Activated CD4-positive, alpha-beta T cell treated with anti-CD3 and anti-CD28 coated beads, Interleukin-2, amount 10 ng/mL, durations not matched to agents 24 days and 14 days (primary cell): ENCODE measurements at regions not wholly inside any gene's neighbourhood (a gene's known extent, or its start where the extent isn't known, plus 50 kb on each side); places are given as distances from the start of the nearest gene placed in this dataset.

Experiments
- DNase-seq: peaks from one replicate; pipeline ENCODE4 v3.0.0; 2022
- H3K27ac Mint-ChIP-seq: one replicate; pipeline ENCODE4 v1.8.0; 2022; ENCODE audit warnings: mild to moderate bottlenecking, mixed read lengths
- H3K27me3 Mint-ChIP-seq: one replicate; pipeline ENCODE4 v1.8.0; 2022; ENCODE audit warnings: mixed read lengths
- H3K36me3 Mint-ChIP-seq: one replicate; pipeline ENCODE4 v1.8.0; 2022; ENCODE audit warnings: low read depth, mild to moderate bottlenecking, mixed read lengths
- H3K4me1 Mint-ChIP-seq: one replicate; pipeline ENCODE4 v1.8.0; 2021; ENCODE audit warnings: mixed read lengths
- H3K4me3 Mint-ChIP-seq: one replicate; pipeline ENCODE4 v1.8.0; 2022; ENCODE audit warnings: mild to moderate bottlenecking, moderate library complexity, mixed read lengths
- H3K9me3 Mint-ChIP-seq: one replicate; pipeline ENCODE4 v1.8.0; 2021; ENCODE audit warnings: mixed read lengths
- intact Hi-C: fragments of 100-400 bp; cut with micrococcal nuclease; formaldehyde crosslinking; loops from one replicate; pipeline ENCODE4 v1.15.1; 2023

GRCh38 chr1:47638240-47638639 lies 200.4 kb downstream of the FOXD2 start:
- Mint-ChIP-seq H3K27me3 (peaks cover 4% of the 10 kb centered on the region), H3K27ac (no peak overlapping the region), H3K9me3 (no peaks in the 10 kb centered on the region), H3K36me3 (no peaks in the 10 kb centered on the region), H3K4me1 (no peaks in the 10 kb centered on the region), H3K4me3 (no peak overlapping the region)
- intact Hi-C loops = no loop called here
- no peak for DNase-seq

GRCh38 chr1:47638713-47639112 lies 200.9 kb downstream of the FOXD2 start:
- no peaks in the 10 kb centered on the region for H3K9me3 Mint-ChIP-seq
- no peak overlapping the region for H3K27ac Mint-ChIP-seq
- H3K36me3 Mint-ChIP-seq = no peaks in the 10 kb centered on the region
- no peak for DNase-seq
- intact Hi-C loops = no loop called here
- peaks cover 4% of the 10 kb centered on the region for H3K27me3 Mint-ChIP-seq
- H3K4me1 Mint-ChIP-seq = no peaks in the 10 kb centered on the region
- H3K4me3 Mint-ChIP-seq = no peak overlapping the region

- Mint-ChIP-seq H3K27ac (no peak overlapping the region), H3K4me1 (no peaks in the 10 kb centered on the region), H3K27me3 (peaks cover 4% of the 10 kb centered on the region), H3K9me3 (no peaks in the 10 kb centered on the region), H3K36me3 (no peaks in the 10 kb centered on the region), H3K4me3 (no peak overlapping the region)
- no peak for DNase-seq
- intact Hi-C loops = no loop called here
Observed at GRCh38 chr1:47643306-47644211, 205.7 kb downstream of the FOXD2 start.

GRCh38 chr1:47644212-47644573 lies 206.3 kb downstream of the FOXD2 start:
- Mint-ChIP-seq H3K27me3 (peaks cover 4% of the 10 kb centered on the region), H3K27ac (no peak overlapping the region), H3K36me3 (no peaks in the 10 kb centered on the region), H3K9me3 (no peaks in the 10 kb centered on the region), H3K4me1 (no peaks in the 10 kb centered on the region), H3K4me3 (no peak overlapping the region)
- DNase-seq = no peak
- intact Hi-C loops = no loop called here

- intact Hi-C loops = no loop called here
- Mint-ChIP-seq H3K36me3 (no peaks in the 10 kb centered on the region), H3K9me3 (no peaks in the 10 kb centered on the region), H3K27me3 (no peaks in the 10 kb centered on the region), H3K27ac (no peak overlapping the region), H3K4me3 (no peak overlapping the region), H3K4me1 (no peaks in the 10 kb centered on the region)
- DNase-seq = no peak
Observed at GRCh38 chr1:47645151-47645550, 207.3 kb downstream of the FOXD2 start.

GRCh38 chr1:47646676-47647075 lies 208.8 kb downstream of the FOXD2 start:
- no peak for DNase-seq
- intact Hi-C loops = no loop called here
- Mint-ChIP-seq H3K27ac (no peak overlapping the region), H3K9me3 (no peaks in the 10 kb centered on the region), H3K36me3 (no peaks in the 10 kb centered on the region), H3K4me1 (no peaks in the 10 kb centered on the region), H3K4me3 (no peak overlapping the region), H3K27me3 (no peaks in the 10 kb centered on the region)

- H3K4me3 Mint-ChIP-seq = no peak overlapping the region
- intact Hi-C loops = no loop called here
- no peak for DNase-seq
- no peak overlapping the region for H3K27ac Mint-ChIP-seq
- H3K27me3 Mint-ChIP-seq = no peaks in the 10 kb centered on the region
- H3K36me3 Mint-ChIP-seq = no peaks in the 10 kb centered on the region
- H3K9me3 Mint-ChIP-seq = no peaks in the 10 kb centered on the region
- H3K4me1 Mint-ChIP-seq = no peaks in the 10 kb centered on the region
Observed at GRCh38 chr1:47647327-47647845, 209.5 kb downstream of the FOXD2 start.

- DNase-seq = no peak
- intact Hi-C loops = no loop called here
- Mint-ChIP-seq H3K36me3 (no peaks in the 10 kb centered on the region), H3K27me3 (no peaks in the 10 kb centered on the region), H3K9me3 (no peaks in the 10 kb centered on the region), H3K4me1 (no peaks in the 10 kb centered on the region), H3K4me3 (no peak overlapping the region), H3K27ac (no peak overlapping the region)
Observed at GRCh38 chr1:47650205-47650604, 212.4 kb downstream of the FOXD2 start.

GRCh38 chr1:47650611-47651010 lies 212.8 kb downstream of the FOXD2 start:
- H3K27me3 Mint-ChIP-seq = no peaks in the 10 kb centered on the region
- no peaks in the 10 kb centered on the region for H3K36me3 Mint-ChIP-seq
- no peaks in the 10 kb centered on the region for H3K9me3 Mint-ChIP-seq
- no peak for DNase-seq
- no peak overlapping the region for H3K4me3 Mint-ChIP-seq
- H3K27ac Mint-ChIP-seq = no peak overlapping the region
- intact Hi-C loops = no loop called here
- H3K4me1 Mint-ChIP-seq = no peaks in the 10 kb centered on the region

- Mint-ChIP-seq H3K4me1 (no peaks in the 10 kb centered on the region), H3K9me3 (no peaks in the 10 kb centered on the region), H3K27ac (no peak overlapping the region), H3K4me3 (no peak overlapping the region), H3K27me3 (no peaks in the 10 kb centered on the region), H3K36me3 (no peaks in the 10 kb centered on the region)
- DNase-seq = no peak
- intact Hi-C loops = no loop called here
Observed at GRCh38 chr1:47651311-47652089, 213.7 kb downstream of the FOXD2 start.

GRCh38 chr1:47655521-47656300 lies 217.9 kb downstream of the FOXD2 start:
- H3K27me3 Mint-ChIP-seq = no peaks in the 10 kb centered on the region
- no peaks in the 10 kb centered on the region for H3K9me3 Mint-ChIP-seq
- no peak overlapping the region for H3K4me3 Mint-ChIP-seq
- no peaks in the 10 kb centered on the region for H3K36me3 Mint-ChIP-seq
- H3K4me1 Mint-ChIP-seq = no peaks in the 10 kb centered on the region
- H3K27ac Mint-ChIP-seq = no peak overlapping the region
- intact Hi-C loops = no loop called here
- DNase-seq = no peak

GRCh38 chr1:47656719-47657685 lies 219.2 kb downstream of the FOXD2 start:
- no peaks in the 10 kb centered on the region for H3K9me3 Mint-ChIP-seq
- H3K27ac Mint-ChIP-seq = no peak overlapping the region
- intact Hi-C loops = no loop called here
- no peak for DNase-seq
- H3K27me3 Mint-ChIP-seq = no peaks in the 10 kb centered on the region
- no peaks in the 10 kb centered on the region for H3K36me3 Mint-ChIP-seq
- no peaks in the 10 kb centered on the region for H3K4me1 Mint-ChIP-seq
- no peak overlapping the region for H3K4me3 Mint-ChIP-seq
